ENCODE measurements at regions not wholly inside any gene's neighbourhood (a gene's known extent, or its start where the extent isn't known, plus 50 kb on each side); places are given as distances from the start of the nearest gene placed in this dataset.
"Not testable (repeated sequence)": the region's sequence is repeated elsewhere in the genome, so short reads cannot be mapped to it uniquely, and the experiment has no call there.

DNA sequence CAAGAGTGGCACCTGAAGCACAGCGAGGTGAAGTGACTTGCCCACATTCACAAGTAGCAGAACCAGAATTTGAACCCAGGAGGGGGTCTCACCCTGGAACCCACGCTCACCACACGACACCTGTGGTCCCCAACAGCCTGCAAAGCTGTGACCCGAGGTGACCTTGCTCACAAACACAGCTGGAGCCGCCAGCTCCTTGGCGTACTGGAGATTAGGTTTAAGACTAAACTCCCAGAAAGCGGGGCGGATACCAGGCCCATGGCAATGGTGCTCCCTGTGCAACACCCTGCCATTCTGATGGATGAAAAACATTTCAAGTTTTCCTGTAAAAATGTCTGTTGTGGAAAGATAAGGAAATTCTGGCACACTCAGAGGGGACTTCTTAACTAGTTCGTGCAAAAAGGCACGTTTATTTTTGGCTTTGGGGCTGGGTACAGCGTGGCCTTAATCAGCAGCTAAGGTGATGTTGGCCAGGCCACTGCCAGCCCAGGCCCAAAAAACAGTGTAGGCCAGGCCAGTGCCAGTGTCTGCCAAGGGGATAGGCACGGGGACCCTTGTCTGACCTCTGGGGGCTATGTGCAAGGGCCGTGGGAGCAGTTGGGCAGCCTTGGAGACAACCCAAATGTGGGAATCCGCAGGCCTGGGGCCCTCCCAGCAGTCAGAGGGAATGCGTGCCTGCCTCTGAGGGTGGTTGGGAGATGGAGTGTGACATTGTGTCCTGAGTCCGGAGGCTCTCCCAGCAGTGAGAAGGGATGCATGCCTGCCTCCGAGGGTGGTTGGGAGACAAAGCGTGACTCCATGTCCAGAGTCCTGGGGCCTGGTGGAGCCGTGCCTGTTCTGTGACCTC lies 185.0 kb upstream of the HS6ST1 start:
- DNase-seq (ENCODE audit: extremely low read depth, low read depth, low spot score), result no peak

DNA sequence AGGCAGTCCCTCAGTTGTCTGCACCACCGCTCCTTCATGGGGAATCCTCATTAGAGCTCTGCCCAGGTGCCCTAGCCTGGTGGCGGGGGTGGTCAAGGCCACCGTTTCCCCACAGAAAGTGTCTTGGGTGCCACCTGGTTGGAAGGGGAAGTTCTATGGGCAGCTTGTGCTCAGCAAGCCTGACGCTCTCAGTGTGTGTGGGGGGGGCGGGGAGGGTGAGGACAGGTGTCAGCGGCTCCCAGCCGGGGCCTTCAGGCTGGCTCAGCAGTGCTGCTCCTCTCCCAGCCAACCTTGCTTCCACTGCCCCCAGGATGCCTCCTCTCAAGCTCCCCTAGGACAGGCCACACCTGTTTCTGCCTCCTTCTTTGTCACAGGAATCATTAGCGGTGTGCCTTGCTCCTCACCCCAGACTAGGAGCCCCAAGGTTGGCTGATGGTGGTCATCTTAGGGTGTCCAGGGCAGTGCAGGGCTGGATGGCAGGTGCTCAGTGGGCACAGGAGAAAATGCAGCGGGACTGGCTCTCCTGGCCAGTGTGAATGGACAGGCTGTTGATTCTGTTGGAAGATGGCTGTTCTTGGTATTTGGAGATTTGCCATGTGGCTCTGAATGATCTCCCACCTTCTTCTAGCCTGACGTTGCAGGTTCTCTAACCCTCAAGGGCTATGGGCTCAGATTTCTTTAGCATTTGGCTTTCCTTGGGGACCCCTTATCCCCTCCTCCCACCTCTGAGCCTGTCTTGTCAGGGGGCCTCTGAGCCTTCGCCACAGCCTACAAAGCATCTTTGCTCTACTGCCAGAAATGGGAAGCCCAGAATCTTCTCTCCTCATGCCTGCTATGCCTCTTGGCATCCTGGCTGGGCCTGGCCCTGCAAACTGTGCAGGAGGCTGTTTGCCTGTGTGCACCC lies 185.8 kb upstream of the HS6ST1 start:
- no peak for DNase-seq (ENCODE audit: extremely low read depth, low read depth, low spot score)

GRCh38 chr2:128505150-128505490 lies 186.5 kb upstream of the HS6ST1 start:
- no peak for DNase-seq (ENCODE audit: extremely low read depth, low read depth, low spot score)

- DNase-seq (ENCODE audit: extremely low read depth, low read depth, low spot score), result no peak
Measured at GRCh38 chr2:128505575-128506526, 187.2 kb upstream of the HS6ST1 start.

DNA sequence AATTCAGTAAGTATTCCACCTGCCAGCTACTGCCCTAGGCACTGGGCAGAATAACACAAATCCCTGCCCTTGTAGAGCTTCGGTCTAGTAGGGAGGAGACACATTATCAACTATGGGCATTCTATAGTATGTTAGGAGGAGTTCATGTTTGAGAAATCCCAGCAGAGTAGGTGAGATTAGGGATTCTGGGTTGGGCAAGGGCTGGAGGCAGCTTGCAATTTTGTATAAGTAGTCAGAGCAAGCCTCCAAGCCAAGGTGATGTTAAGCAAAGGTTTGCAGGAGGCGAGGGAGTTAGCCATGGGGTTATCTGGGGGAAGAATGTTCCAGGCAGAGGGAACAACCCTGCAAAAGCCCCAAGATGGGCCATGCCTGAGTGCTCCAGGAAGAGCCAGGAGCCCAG lies 187.9 kb upstream of the HS6ST1 start:
- no peak for DNase-seq (ENCODE audit: extremely low read depth, low read depth, low spot score)

GRCh38 chr2:128510701-128511397 lies 192.2 kb upstream of the HS6ST1 start:
- no peak for DNase-seq (ENCODE audit: extremely low read depth, low read depth, low spot score)

GRCh38 chr2:128511731-128512378 lies 193.2 kb upstream of the HS6ST1 start:
- DNase-seq (ENCODE audit: extremely low read depth, low read depth, low spot score), result no peak

- DNase-seq (ENCODE audit: extremely low read depth, low read depth, low spot score), result no peak
Measured at GRCh38 chr2:128512379-128513115, 193.9 kb upstream of the HS6ST1 start.

DNA sequence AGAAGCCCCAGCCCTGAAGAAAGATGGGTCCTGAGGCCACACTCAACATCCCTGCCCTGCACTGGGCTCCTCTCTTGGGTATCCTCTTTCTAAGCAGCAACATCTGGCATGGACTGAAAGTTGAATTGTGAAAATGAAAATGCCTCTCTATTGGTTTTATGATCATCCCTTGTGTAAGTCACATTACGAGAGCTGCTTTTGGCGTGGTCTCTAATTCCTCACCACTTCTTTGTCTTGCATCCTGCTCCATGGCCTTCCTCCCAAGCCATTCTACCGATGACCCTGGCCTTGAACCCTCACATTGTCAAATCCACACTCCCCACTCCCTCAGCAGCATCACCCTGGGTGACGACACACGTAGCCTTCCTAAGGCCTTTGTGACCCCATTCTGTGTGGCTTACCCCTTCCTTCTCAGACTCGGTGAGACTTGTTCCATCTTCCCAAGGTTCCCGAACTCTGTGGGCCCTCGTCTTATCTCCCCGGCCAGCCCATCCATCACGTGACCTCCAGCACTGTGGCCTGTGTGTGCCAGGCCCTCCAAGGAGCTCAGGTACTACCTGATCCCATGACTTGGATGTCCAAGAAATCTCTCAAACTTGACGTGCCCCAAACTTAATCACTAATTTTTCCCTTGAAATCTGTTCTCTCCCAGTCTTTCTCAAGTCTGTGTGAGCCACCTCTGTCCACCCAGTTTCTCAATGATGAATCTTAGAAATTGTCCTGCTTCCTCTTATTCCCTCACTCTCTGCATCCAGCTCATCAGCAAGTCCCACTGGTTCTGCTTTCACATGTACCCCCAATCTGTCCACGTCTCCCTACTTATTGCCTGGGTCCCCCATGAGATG lies 194.7 kb upstream of the HS6ST1 start:
- DNase-seq (ENCODE audit: extremely low read depth, low read depth, low spot score), result no peak

DNA sequence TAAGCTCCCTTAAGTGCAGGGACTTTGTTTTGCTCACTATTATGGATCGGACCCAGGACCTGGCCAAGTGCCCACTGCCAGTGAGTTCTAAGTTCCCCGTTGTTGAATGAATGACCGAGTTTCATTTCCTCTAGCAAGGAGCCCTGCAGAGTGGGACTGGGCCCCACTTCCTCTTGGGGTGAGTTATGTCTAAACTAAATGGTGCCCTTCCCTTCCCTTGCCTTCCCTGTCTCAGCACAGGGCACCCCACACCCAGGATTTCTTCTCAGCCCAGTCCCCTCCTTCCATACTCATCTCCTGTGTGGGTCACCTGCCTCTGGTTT lies 195.3 kb upstream of the HS6ST1 start:
- no peak for DNase-seq (ENCODE audit: extremely low read depth, low read depth, low spot score)

DNA sequence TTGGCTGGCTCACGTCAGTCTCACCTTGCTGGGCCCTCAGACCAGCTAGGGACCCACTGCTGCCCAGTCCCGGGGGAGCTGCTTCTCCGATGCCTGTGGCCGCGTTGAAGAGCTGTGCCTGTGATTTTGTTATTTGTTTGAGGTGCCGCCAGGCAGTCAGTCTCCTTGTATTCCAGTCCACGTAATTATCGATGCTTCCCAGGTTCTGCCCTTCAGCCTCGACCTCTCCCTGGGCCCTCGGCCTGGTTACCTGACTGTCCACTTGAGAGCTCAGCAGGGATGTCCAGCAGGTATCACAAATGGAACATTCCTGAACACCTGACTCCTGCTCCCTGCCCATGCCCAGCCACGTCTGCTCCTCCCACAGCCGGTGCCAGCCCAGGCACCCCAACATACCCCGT lies 195.9 kb upstream of the HS6ST1 start:
- DNase-seq (ENCODE audit: extremely low read depth, low read depth, low spot score), result no peak

- DNase-seq (ENCODE audit: extremely low read depth, low read depth, low spot score), result no peak
Measured at GRCh38 chr2:128516938-128517337, 198.3 kb upstream of the HS6ST1 start.

- not testable (repeated sequence) for DNase-seq (ENCODE audit: extremely low read depth, low read depth, low spot score)
Measured at GRCh38 chr2:128519028-128519427, 200.4 kb upstream of the HS6ST1 start.

DNA sequence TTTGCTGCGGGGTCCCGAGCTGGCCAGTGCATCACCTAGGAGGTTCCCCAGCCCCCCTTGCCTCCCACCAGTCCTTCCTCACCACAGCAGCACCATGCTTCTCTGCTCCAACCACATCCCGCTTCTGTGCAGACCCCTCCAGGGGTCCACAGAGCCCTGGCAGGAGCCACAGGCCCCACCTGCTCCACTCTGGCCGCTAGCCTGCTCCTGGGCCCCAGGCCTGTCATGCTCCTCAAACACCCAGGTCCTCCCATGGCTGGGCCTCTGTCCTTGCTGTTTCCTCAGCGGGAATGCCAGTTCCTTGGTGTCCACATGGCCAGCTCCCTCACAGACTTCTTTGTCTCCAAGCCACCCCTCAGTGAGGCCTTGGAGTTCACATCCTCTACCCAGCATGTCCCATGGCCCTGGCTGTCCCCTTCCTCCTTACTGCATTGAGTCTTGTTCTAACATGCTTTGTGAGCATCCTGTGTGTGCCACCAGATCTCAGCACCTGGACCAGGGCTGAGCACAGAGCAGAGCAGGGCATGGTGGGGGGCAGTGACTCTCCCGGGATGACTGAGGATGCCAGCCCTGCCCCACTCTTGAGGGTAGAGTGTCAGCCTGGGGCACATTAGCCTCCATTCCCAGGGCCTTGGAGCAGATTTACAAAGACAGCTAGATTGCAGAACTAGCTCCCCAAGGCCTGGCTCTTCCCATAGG lies 201.0 kb upstream of the HS6ST1 start:
- DNase-seq (ENCODE audit: extremely low read depth, low read depth, low spot score), result no peak

DNA sequence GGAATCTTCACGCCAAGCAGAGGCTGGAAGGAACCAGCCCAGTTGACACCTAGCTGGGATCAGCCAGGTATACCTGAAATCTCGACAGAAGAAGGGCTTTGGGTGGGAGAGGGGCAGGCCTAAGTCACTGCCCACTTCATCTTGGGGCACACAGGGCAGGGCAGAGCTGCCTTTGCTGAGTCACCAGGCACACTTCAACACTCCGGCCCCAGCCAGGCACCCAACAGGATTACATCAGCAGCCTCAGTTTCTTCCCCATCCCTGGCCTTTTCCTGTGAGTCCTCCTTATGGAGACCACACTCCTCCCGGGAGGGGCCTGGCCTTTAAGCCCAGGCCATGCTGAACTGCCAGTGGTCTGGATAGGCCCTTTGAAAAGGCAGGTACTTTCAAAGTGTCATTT lies 201.7 kb upstream of the HS6ST1 start:
- no peak for DNase-seq (ENCODE audit: extremely low read depth, low read depth, low spot score)

DNA sequence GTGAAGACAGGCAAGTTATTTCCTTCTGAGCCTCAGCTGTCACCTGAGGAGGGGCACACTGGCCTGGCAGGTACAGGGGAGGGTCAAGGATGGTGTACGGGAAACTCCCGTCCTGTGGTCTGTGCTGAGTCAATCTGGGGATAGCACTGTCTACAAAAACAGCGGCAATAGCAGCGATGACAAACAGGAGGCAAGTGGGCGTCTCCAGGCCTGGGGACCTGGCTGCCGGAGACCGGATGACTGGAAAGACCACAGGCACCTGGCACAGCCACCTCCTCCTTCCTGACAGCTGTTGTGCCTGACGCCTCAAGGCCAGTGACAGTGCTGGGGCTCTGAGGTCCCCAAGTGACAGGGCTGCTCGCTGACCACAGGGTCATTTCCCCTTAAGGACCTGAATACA lies 202.1 kb upstream of the HS6ST1 start:
- no peak for DNase-seq (ENCODE audit: extremely low read depth, low read depth, low spot score)

GRCh38 chr2:128521482-128521881 lies 202.8 kb upstream of the HS6ST1 start:
- DNase-seq (ENCODE audit: extremely low read depth, low read depth, low spot score), result no peak

DNA sequence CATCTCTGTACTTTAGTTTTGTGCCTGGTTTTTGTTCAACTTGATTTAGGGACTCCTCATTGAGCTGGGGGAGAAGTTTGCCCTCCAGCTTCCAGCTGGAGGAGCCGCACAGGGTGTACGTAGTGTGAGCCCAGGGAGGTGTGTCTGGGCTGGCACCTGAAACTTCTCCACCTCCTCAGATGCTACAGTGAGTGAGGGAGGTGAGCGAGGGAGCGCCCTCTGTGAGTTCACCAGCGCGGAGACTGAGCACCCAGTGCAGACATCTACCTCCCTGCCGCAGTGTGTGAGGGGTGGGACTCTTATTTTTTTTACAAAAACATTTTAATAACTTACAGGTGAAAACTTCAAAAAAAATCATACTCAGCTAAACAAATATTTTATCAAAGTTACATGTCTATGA lies 204.2 kb upstream of the HS6ST1 start:
- DNase-seq (ENCODE audit: extremely low read depth, low read depth, low spot score), result no peak
